ENCODE measurements at regions not wholly inside any gene's neighbourhood (a gene's known extent, or its start where the extent isn't known, plus 50 kb on each side); places are given as distances from the start of the nearest gene placed in this dataset.
A peak's percentile ranks its signal among the peaks of the same experiment; 100 is the strongest.

- DNase-seq (ENCODE audit: low read depth in 2 of 2), result no peak
These were observed 663.0 kb downstream of the KCNA4 start for GRCh38 chr11:29353833-29354232.

- DNase-seq (ENCODE audit: low read depth in 2 of 2), result no peak
These were observed 664.5 kb downstream of the KCNA4 start for GRCh38 chr11:29352273-29352795.

- no peak for DNase-seq (ENCODE audit: low read depth in 2 of 2)
These were observed 665.4 kb downstream of the KCNA4 start for GRCh38 chr11:29351301-29351873.

DNA sequence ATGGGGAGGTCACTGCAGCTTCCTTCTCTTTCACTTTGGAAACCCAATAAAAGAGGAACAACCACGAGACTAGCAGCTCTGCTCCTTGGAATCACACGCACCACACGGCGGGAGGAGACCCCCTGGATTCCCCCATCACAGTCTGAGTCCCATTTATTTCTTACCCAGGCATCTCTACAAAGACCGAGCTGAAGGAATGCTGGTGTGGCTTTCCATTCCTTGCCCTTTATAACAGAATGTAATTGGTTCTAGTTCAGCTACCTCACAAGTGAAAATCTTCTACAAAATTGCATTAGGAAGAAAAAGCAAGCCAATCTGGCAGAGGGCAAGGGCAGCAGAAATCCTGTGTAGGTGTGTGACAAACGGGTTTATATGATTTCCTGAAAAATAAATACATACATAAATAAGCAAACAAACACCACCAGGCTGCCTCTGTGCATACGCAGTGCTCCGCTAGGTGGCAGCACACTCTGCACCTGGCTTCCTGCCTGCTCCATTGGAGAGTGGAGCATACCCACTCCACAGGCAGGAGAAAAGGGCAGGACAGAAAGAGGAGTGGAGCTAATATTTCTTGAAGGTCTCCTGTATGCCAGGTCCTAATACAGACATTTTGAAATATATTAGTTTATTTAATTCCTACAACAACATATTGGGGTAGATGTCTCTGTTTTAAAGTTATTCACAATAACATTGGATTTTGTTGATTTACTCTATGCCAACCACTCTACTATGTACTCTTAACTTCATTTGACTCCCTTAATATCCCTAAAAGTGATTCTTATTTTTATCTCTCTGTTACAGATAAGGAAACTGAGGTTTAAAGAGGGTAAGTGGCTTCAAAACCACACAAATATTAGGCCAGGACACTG is 673.1 kb downstream of the KCNA4 start:
- no peak for DNase-seq (ENCODE audit: low read depth in 2 of 2)

GRCh38 chr11:29336727-29337575 is 679.9 kb downstream of the KCNA4 start:
- no peak for DNase-seq (ENCODE audit: low read depth in 2 of 2)

GRCh38 chr11:29334776-29335130 is 682.1 kb downstream of the KCNA4 start:
- no peak for DNase-seq (ENCODE audit: low read depth in 2 of 2)

GRCh38 chr11:29333993-29334775 is 682.6 kb downstream of the KCNA4 start:
- peak in 1 of 2 experiments; percentile 55 for DNase-seq (ENCODE audit: low read depth in 2 of 2)

DNA sequence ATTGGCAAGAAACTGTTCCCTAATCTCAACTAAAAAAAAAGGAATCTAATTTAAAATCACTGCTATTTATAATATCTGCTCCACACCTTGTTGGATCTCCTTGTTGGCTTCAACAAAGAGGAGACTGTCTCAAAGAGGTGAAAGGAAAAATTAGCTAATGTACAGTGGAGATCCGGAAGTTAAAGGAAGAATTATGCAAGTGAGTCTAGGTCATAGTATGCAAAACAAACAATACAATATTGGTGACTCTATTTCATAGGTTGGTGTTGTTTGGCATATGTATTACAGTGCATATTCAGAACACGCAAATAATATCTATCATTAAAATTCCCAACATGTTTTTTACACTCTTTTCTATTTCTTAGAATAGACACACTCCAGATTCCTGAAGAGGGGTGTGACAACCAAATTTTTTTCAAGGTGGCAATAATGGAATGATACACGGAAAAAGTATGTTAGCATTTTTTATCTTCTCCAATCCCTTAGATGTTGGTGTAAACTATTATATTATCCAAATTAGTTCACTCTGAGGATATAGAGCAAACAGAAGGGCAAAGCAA is 685.3 kb downstream of the KCNA4 start:
- DNase-seq (ENCODE audit: low read depth in 2 of 2), result no peak

DNA sequence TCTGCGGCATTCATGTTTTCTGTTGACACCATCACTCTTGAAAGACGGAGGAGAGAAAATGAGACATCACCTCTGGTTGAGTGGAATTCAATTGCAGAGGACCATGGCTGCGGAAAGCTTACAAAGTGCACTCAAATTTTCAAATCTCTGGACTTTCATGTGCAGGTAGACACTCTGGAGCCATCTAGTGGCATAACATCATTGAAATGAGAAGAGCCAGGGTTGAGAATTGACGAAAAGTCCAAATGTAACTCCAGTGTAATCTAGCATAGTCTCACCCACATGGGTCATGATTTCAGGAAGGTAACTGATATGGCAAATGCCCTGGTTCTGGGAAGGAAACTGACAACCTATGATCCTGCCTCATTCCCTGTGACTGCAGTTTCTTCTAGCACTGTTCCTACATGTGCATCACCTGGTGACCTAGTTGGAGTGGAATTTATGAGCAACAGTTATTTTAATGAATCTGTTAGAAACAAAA is 687.8 kb downstream of the KCNA4 start:
- DNase-seq (ENCODE audit: low read depth in 2 of 2), result peak in 1 of 2 experiments; percentile 49

GRCh38 chr11:29327891-29328290 is 688.9 kb downstream of the KCNA4 start:
- no peak for DNase-seq (ENCODE audit: low read depth in 2 of 2)

- no peak for DNase-seq (ENCODE audit: low read depth in 2 of 2)
These were observed 690.1 kb downstream of the KCNA4 start for GRCh38 chr11:29326757-29327156.

DNA sequence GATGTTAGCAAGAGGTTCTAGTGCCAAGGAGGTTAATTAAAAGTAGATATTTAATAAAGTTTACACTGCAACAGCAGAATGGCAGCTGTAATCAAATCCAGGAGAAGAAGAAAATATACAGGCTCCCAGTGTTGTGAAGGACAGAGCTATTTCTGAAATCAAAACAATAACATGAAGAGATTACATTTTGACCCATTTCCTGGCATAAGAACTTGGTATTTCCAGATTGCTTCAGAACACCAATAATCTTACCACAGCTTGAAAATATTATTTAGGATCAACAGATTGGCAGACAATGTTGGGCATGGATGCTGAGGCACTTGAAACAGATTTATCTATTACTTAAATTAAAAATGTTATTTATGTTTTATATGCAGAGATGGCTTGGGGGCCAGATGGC is 692.5 kb downstream of the KCNA4 start:
- DNase-seq (ENCODE audit: low read depth in 2 of 2), result no peak

GRCh38 chr11:29321293-29322132 is 695.3 kb downstream of the KCNA4 start:
- DNase-seq (ENCODE audit: low read depth in 2 of 2), result no peak

DNA sequence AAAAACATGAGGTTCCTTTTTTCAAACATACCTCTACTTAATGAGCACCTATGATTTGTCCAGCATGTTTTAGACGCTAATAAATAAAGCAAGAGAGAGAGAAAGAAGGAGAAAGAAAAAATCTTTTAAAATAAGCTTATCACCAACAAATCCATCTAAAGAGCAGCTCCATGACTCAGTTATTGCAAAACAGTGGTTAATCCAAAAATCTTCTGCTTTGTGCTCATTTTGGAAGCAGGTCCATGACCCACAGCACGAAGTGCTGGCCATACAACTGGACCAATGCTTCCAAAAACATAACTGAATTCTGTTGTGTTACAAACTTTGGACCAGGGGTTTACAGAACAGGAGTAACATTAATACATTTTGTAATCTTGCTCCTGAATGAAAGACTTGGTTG is 696.6 kb downstream of the KCNA4 start:
- DNase-seq (ENCODE audit: low read depth in 2 of 2), result no peak

GRCh38 chr11:29319210-29319609 is 697.6 kb downstream of the KCNA4 start:
- DNase-seq (ENCODE audit: low read depth in 2 of 2), result no peak

DNA sequence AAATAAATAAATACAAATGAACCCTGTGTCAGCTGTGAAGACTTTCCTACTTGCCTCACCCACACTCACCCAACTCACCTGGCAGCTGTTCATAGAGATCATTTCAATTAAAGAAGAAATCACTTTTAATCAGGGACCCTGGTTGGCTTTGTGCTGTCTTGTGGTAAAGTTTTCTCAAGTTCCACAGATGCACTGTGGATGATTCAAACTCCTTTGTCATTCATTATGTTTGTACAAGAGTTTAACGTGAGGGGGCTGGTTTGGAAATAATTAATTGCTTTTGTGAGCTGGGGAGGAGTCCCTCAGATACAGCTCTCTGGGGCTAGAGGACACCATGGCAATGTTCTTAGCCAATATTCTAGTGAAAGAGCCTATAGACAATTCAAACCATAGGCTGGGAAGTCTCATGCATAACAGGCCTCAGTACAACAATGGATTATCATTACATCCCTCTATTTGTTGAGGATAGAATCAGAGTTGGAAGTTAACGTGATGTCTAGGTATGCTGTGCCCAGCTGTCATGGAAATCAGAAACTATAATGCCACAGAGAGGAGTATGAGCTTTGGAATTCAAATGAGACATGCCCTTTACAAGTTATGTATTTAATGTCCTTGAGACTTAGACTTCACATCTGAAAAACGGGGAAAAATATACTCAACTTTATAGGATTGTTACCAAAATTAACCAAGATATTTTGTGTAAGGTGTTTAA is 698.5 kb downstream of the KCNA4 start:
- no peak for DNase-seq (ENCODE audit: low read depth in 2 of 2)

GRCh38 chr11:29317694-29318093 is 699.1 kb downstream of the KCNA4 start:
- DNase-seq (ENCODE audit: low read depth in 2 of 2), result no peak

DNA sequence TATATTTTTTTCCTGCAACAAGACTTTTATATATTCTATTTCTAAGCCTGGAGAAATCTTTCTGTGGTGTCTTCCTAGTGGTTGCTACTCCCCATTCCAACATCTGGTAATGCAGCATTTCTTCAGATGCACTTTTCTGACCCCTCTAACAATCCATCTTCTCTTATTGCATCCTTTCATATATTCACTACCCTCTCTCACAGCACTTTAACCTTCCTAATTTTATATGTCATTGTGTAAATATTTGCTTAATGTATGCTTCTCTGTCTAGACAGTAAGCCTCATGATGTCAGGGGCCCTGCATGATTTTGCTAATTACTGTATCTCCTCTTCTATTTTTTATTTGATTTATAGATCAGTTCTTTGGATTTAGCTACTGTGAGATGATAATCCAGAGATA is 701.6 kb downstream of the KCNA4 start:
- no peak for DNase-seq (ENCODE audit: low read depth in 2 of 2)

- DNase-seq (ENCODE audit: low read depth in 2 of 2), result no peak
These were observed 702.6 kb downstream of the KCNA4 start for GRCh38 chr11:29314211-29314610.
